ENCODE measurements at regions not wholly inside any gene's neighbourhood (a gene's known extent, or its start where the extent isn't known, plus 50 kb on each side); places are given as distances from the start of the nearest gene placed in this dataset.

DNA sequence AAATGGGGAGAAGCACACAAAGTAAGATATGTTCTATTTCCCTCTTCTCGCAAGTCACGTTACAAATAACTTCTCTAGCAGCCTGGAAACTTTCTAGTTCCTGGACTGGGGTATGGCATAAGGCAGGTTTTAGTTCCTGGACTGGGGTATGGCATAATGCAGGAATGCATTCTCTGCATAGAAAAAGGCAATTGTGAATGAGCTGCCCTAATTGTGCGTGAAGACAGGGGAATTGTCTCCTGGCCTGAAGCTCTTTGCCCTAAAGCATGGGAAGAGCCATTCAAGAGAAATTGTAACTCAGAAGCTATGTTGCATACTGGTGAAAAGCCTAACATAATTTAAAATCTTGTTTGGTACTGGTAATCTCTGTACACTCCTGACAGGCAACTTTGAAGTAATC, 54.3 kb upstream of the CBLB start:
- DNase-seq = no peak

DNA sequence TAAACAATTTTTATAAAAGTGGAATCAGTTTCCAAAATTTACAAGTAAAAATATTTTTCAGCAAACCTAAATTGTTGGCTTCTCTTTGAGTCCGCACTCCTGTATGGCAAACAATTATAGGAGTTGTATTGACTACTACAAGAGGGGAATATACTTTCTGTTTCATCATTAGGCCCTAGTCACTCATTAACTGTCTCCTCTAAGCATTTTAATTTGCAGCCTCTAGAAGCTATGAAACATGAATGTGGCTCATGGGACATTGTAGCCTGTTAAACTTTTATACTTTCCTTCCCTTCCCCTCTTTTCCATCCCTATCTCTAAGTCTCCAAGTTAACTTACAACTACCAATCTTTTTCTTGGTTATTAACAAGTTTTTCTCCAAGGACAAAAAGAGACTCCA, 58.9 kb upstream of the CBLB start:
- no peak for DNase-seq

DNA sequence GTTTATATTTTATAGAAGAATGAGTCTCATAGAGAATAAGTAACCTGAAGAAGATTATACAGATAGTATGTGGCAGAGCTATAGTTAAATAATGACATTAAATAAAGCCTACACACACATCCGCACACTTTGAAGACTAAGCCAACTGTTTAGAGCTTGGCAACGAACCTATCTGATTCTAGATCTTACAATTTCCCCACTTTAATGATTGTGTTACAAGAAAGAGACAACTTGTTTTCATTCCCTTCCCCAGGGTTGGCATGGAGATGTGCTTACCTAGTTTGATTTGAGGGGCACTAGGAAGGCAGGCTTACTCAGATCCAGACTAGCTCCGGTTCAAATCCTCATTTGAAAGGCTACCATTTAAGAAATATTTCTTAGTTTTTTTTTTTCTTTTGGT, 61.9 kb upstream of the CBLB start:
- no peak for DNase-seq

DNA sequence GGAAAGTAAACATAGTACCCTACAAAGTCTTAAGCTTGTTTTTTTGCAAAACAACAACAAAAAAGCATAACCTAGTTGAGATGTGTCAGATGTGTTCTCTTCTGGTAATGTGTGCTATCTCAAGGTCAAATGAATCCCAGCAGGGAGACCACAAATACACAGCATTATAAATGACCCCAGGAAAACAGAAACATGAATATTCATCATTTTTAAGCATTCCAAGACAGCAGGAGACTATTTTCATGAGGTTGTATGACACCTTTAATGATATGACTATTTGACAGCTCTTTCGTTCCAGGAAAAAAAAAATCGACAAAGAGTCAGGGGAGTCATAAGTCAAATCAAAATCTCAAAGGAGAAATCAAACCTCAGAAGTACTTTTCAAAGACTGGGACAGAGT, 62.7 kb upstream of the CBLB start:
- no peak for DNase-seq

DNA sequence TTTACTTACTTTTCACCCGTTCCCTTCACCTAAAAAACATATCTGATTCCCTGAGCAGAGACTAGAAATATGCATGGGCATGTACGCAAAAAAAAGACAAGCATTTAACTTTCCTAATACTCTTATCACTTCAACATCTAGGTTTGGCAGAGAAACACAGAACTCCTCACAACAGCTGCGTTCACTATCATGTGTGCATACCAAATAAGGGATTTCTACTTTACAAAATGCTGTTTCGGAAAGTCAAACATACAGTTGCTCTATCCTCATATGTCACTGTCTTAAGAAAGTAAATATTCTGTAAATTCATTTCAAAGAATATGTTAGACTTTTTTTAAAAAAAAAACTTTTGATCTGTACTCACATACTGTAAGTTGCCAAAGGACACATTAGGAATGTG, 65.1 kb upstream of the CBLB start:
- peak; percentile 73 for DNase-seq

DNA sequence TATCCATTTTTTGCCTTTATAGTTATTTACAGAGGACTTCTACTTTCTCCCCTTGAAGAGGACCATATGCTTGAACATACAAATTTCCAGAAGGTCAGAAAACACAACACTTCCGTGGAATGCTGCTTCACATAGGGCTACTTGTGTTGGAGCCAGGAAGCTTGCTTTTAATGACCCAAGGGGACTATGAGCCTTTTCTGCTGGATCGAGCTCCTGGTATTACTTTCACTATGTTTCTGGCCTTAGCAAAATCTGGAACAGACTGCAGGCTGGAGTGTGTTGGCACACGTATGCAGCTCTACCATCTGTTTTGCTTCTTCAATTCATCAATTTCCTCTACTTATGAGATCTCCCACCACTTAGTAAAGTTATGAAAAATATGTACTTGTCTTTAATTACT, 69.3 kb upstream of the CBLB start:
- DNase-seq = peak; percentile 91

DNA sequence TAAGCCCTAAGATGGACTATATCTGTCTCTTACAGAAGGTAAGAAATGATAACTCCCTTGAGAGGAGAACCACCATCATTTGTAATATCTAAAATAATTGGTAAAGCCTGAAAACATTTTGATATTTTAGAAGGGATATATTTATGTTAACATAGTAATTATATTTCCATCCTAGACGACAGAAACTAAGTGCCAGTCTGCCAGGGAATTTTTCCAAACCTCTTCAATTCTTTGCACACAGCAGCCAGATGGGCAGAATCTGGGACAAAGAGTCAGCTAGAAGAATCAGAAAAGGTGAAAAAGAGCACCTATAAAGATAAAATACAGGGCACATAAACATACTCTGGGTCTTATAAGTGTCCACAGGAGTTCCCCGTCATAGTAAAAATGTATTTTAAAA, 70.0 kb upstream of the CBLB start:
- DNase-seq = peak; percentile 54

DNA sequence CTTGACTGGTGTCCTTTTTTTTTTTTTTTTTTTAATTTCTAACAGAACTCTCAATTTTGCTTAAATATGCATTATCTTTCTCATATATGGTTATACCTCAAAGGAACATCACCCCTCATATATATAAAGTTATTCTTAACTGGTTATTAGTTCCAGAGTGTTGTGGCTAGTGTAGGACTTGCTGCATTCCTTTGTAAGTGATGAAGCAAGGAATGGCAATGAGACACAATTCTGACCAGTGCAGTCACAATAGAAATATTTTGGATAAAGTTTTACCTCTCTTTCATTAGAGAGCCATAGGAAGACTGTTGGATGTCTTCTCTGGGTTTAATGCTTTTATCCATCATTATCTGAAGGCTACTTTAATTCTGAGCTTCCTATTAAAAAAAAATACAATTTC, 75.5 kb upstream of the CBLB start:
- DNase-seq = no peak

DNA sequence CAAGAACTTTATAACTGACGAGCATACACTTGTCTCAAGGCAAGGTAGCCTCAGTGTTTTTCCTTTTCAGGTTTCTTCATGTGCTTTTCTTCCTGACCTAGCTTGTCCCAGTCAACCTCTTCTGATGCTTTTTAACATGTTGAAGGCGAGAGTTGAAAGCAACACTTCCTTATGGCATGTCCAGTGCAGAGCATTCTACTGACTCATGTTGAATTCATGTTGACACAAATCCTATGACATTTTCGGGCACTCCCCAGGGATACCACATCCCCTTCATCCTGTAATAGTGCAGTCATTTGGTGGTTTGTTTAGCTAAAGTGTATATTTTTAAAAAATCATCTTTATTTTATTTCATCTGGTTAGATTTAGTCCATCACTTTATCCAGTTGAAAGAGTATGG, 75.9 kb upstream of the CBLB start:
- no peak for DNase-seq

DNA sequence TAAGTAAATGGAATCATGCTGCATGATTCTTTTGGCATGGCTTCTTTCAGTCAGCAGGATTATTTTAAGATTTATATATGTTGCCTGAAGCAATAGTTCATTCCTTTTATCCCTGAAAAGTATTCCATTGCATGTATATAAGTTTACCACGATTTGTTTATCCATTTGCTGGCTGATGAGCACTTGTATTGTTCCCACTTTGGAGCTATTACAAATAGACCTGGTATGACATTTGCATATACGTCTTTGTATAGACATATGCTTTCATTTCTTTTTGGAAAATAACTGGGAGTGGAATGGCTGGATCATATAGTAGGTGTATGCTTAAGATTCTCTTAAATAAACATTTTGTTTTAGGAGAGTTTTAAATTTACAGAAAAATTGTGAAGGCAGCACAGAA, 79.3 kb upstream of the CBLB start:
- DNase-seq = no peak

DNA sequence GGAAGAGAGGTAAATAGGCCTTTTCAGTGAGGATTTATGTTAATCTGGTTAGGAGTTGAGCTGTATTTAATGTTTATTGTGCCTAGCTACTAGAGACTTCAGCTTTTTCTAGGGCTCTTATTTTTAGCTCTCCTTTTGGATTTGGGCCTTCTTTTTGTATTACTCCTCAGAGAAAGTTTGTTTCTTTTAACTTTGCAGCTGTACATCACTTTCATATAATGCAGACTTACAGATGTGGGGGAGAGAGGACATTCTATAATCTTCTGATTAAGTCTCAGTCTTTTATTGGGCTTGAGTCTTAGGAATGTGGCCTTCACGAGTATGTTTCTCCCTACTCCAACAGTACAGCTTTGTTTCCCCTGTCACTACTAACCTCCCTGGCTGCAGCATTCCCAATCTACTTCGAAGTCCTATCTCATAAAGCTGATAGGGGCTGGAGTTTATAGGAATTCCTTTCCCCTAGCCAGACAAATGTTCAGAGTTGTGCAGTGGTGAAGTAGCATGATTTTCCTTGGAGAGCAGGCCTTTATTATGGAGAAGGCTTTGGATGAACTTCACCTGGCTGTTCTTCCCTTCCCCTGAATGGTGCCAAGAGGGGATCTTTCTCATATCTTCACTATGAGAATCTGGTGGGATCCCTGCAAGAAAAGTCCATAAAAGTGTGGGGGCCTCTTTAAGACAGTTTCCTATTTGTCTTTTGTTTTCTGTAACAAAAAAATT, 82.2 kb upstream of the CBLB start:
- no peak for DNase-seq

DNA sequence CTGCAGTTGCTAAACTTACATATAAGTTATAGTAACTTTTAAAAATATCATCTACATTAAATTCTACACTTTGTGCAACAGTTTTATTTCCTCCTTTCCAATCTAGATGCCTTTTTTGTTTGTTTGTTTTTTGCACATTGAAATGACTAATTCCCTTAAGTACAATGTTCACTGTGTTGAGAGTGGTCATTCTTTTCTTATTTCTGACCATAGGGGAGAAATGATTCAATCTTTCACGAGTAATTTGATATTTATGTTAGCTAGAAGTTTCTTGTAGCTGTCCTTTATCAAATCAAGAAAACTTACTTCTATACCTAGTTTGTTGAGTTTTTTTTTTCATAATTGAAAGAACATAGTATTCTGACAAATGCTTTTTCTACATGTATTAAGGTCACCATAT, 85.0 kb upstream of the CBLB start:
- DNase-seq = no peak

DNA sequence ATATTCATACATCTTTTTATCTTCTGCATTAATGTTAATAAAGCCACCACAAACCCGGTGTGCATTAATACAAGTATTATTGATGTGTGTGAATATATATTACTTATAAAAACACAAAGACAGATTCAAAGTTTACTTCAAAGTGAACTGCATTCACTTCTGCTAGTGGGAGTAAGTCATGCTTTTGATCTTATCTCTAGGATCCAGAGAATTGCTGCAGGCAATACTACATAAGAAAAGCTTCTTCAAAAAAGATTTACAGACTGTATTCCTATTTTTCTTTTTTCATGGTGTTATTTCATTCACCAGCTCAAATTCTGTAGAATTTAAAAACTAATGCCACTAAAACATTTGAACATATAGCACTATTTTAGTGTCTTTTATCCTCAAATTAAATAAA, 87.5 kb upstream of the CBLB start:
- DNase-seq = no peak

DNA sequence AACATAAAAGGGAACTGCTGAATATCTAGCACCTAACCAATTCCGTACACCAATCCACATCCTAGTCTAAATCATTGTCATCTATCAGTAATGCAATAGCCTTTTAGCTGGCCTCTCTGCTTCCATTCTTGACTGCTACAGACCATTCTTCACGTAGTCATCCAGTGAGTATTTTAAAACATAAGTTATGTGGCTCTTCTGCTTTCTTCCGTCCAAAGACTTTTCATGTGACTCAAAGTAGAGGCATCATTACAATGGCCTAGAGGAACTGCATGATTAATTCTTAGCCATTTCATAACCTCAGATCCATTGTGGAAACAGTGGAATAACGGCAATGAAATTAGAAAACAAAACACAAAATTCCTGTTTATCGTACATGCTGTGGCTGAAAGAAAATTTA, 88.9 kb upstream of the CBLB start:
- no peak for DNase-seq

DNA sequence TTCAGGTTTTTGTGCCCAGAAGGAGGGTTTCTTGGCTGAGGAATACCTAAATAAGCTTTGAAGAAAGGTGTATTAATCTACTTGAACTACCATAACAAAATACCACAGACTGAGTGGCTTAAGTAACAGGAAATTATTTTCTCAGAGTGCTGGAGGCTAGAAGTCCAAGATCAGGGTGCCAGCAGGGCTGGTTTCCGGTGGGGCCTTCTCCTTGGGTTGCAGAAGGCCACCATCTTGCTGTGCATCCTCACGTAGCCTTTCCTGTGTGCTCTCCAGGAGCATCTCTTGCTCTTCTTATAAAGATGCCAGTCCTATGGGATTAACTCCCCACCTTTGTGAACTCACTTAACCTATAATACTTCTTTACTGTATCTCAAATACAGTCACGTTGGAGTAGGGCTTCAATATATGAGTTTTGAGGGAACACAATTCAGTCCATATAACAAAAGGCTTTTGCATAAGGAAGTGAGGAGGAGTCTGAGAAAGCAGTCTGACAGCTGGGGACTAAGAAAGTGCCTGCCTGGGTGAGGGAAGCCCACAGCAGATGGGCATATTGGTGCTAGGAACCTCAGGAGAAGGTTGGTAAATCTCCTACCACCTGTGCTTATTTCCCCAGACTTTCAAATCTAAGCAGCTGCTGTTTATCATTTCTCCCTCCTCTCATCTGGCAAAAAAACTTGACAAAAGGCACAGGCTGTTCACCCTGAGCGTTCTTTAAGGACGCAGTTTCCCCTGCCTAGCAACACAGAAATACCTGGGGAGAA, 89.6 kb upstream of the CBLB start:
- peak; percentile 19 for DNase-seq

DNA sequence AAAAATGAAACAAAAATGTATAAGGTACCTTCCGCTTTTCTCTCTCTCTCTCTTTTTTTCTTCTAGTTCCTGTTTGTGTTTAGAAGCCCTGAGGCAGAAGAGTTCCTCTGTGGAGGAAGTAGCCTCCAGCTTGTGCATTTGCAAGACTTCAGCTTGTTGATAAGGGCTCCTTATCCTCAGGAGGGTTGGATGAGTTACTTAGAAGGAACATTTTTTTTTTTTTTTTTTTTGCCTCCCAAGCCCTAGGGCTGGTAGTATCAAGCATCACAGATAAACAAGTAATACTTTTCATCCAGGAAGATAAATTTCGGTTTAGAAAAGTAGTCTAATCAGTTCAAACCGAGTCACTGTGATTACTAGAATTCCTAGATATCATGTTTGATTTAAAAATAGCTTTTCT, 91.0 kb upstream of the CBLB start:
- DNase-seq = no peak

DNA sequence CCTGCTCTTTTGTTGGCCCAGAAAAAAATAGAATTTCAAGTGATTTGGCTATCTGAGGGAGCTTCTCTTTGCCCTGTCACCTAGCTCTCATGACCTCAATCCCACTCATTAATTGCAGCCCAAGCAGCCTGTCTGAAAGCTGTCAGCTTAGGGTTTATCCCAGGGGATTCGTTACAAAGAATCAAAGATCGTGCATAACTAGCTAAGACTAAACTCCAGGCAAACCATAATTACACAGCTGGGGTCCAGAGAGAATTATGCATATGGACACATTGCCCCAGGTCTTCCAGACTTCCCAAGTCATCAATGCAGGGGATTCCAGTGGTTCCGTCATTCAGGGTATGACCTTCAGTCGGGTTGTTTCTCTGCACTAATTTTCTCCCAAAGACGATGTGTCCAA, 91.6 kb upstream of the CBLB start:
- DNase-seq = no peak

DNA sequence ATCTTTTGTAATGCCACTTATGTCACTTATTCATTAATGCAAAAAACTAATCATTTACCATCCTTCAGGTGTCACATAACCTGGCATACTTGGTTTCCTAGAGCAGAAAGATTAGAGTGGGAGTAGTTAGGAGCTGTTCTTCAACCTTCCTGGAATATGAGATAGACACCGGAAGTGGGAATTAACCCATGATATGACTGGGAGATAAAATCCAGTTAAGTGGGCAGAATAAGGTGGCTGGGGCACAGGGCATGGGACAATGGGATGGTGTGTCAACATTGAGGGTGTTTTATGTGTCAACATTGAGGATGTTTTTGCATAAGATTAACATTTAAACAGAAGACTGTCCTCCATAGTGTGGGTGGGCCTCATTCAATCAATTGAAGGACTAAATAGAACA, 94.3 kb upstream of the CBLB start:
- no peak for DNase-seq

DNA sequence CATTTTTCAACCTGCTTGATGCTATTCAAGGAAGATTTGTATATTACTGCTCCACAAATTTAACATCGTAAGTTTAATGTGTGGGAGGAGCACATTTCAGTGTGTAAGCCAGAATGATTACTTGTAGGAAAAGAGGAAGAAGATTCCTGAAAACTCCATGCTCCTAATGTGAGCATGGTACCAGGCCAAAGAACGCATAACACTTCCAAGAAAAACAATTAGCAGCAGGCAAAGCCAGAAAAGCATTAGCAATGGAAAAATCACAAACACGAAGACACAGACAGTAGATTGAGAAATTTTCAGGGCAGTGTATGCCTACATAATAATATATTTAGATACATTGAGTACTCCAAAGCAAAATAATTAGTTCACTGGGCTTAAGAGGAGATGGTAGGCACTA, 96.6 kb upstream of the CBLB start:
- peak; percentile 59 for DNase-seq

DNA sequence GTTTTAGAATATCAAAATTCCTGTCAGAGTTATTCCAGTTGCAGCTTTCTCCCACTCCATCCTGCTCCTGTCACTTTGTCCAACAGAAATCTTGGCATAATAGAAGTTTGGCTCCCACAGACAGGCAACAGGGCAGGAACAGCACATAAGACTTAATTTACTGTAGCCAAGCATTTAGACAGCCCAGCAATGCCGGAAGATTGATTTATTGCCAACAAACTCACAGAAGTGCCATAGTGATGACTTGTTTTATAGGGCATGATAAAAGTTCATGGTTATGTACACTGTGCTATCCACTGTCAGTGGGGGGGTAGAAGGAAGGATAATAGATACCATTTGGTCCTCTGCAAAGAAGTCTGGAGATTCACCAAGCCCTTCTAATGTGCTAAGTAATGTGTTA, 98.3 kb upstream of the CBLB start:
- DNase-seq = peak; percentile 51

DNA sequence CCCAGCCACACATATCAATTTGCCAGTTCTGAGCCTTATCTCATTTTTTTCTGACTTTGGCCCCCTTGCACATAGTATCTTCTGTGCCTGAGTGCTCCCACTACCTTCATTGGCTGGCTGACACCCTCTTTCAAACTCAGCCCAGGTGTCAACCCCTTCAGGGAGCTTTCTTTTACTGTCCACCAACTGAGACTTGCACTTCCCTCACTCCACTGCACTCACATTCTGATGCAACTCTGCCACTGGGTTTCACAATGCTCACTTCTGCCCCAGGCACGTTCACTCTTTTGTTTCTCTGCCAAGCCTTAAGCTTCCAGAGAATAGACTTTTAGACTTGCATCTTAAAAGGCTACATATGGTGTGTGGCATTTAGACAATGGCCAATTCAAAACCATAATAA, 101.5 kb upstream of the CBLB start:
- peak; percentile 9 for DNase-seq

DNA sequence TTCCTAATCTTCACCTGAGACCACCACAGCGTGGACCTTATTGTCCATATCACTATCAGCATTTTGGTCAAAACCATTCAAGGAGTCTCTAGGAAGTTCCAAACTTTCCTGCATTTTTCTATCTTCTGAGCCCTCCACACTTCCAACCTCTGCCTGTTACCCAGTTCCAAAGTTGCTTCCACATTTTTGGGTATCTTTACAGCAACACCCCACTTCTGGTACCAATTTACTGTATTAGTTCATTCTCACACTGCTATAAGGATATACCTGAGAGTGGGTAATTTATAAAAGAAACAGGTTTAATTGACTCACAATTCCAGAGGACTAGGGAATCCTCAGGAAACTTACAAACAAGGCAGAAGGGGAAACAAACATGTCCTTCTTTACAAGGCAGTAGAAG, 103.3 kb upstream of the CBLB start:
- DNase-seq = no peak

DNA sequence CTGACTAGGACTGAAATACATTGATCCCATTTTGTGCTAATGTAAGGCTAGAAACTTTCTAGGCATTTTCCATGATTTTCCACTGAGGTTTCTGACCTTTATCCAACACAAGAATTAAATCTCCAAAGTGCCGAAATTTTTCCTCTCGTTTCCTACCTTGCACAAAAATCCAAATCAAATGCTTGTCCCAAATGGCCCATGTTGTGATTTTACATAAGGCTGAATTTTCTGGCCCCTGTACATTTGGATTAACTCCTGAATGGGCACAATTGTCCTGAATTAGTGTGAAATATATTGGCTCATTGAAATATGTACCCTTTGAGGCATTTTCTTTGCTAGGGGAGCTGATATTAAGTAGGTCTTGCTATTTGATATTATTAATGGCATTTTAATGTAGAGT, 105.6 kb upstream of the CBLB start:
- no peak for DNase-seq

DNA sequence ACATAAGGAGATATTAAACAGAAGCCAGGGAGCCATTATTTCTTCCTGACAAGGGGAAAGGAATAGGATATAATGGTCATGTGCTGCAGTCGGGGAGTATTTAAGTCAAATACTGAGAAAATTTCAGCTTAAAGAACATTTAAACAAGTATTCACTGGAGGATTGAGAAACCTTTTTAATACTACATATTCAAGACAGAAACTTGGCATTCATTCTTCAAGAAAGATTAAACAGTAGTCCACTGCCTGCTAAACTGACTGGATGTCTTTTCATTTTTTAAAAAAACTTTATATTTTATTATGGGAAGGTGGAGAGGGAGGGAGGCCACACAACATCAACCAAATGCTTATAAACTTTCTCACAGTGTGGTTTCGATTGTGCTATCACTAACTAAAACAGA, 107.4 kb upstream of the CBLB start:
- peak; percentile 25 for DNase-seq
